ENCODE measurements at regions not wholly inside any gene's neighbourhood (a gene's known extent, or its start where the extent isn't known, plus 50 kb on each side); places are given as distances from the start of the nearest gene placed in this dataset.
"Not testable (repeated sequence)": the region's sequence is repeated elsewhere in the genome, so short reads cannot be mapped to it uniquely, and the experiment has no call there.

DNA sequence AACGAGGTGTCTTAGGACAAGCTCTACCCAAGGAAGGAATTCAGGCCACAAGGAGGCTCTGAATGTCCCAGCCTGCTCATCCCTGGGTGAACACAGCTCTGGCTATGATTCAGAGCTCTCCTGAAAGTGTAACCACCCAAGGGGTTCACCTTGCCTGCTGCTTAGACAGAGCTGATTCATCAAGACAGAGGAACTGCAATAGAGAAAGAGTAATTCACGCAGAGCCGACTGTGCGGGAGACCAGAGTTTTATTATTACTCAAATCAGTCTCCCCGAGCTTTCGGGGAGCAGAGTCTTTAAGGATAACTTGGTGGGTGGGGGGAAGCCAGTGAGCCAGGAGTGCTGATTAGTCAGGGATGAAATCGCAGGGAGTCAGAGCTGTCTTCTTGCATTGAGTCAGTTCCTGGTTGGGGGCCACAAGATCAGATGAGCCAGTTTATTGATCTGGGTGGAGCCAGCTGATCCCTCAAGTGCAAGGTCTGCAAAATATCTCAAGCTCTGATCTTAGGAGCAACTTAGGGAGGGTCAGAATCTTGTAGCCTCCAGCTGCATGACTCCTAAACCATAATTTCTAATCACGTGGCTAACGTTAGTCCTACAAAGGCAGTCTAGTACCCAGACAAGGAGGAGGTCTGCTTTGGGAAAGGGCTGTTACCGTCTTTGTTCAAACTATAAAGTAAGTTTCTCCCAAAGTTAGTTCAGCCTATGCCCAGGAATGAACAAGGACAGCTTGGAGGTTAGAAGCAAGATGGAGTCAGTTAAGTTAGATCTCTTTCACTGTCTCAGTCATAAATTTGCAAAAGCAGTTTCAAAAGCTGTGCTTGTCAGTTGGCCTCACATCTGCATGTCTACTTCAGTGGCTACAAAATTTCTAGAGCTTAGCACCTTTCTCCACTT lies 123.4 kb upstream of the DAPK1 start:
- not testable (repeated sequence) for H3K4me3 ChIP-seq, H3K27ac ChIP-seq

DNA sequence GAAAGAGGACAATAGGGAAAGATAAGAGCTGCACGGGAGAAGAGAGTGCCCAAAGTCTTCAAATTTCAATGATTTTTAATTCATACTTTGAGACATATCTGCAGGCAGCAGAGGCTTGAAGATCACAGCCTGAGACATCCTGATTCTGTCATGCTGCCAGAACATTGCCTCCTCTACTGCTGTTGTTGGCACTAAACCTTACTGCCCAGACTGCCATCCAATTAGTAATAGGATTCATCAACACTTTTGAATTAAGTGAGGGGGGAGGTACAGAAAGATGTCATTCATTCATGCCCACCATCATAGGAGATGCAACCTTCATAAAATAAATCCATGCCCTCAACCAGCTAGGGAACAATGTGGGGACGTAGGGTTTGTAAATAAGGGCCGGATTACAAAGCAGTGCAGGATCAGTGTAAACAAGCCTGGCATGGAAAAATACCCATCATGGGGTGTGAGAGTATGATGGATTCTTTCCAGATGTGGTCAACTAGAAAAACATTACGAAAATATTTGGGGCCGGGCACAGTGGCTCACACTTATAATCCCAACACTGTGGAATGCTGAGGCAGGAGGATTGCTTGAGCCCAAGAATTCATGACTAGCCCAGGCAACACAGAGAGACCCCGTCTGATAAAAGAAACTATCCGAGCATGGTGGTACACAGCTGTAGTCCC lies 122.1 kb upstream of the DAPK1 start:
- Histone ChIP-seq H3K4me3 (no peak overlapping the region), H3K27ac (no peak overlapping the region)

DNA sequence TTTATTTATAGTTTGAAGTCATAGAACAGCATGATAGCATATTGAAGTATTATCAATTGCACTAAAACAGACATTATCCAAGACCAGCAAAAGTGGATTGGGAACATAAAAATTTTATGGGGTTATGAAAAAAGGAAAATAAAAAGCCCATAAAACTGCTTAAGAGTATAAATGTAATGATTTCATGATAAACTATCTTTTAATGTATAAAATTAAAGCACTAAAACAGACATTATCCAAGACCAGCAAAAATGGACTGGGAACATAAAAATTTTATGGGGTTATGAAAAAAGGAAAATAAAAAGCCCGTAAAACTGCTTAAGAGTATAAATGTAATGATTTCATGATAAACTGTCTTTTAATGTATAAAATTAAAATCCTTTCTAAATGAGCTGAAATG lies 119.0 kb upstream of the DAPK1 start:
- Histone ChIP-seq H3K4me3 (no peak overlapping the region), H3K27ac (no peak overlapping the region)

DNA sequence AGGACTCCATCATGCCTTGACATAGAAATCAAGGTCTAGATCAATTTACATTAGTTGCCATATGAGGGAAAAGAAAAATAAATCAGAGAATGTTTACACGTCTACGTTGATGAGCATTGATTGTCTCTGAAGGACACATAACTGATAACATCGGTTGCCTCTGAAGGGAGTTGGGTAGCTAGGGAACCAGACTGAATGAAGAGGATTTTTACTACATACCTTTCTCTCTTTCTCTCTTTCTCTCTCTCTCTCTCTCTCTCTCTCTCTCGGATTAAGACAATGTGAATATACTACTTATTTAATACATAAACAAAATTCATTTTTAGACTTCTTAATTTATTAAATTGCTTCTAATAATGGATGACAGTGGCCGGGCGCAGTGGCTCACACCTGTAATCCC lies 118.4 kb upstream of the DAPK1 start:
- H3K4me3 ChIP-seq, result no peak overlapping the region

DNA sequence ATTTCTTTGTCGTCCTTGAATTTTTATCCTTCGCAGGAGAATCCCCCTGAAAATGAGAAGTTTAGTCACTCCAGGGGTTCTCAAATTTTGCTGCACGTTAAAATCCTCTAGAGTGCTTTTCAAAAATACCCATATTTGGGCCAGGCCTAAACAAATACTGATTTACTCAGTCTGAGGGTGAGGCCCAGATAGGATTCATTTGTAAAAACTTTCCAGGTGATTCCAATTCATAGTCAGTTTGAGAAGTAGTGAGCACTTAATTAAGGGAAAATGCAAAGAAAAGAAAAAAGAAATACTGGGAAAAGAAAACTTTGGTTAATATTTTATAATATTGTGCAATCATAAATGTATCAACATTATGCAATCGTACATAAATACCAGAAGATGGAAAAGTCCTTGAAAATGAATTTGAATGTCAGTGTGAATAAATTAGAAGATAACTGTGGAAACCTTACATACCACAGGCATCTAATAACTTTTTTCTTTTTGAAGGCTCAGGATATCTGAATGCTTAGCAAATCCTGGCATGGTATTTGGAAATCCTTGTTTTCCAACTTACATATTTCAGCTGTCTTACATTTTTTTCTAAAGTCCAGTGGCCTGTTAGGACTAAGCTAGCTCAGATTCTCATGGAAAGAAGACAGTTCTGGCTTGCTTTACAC lies 116.5 kb upstream of the DAPK1 start:
- H3K27ac ChIP-seq, result peak overlapping the region in 2 of 21 experiments; percentile 2 to 28
- H3K4me3 ChIP-seq, result no peak overlapping the region

More for the DNA sequence above, 118.4 kb upstream of the DAPK1 start:
- H3K27ac ChIP-seq, result no peak overlapping the region

DNA sequence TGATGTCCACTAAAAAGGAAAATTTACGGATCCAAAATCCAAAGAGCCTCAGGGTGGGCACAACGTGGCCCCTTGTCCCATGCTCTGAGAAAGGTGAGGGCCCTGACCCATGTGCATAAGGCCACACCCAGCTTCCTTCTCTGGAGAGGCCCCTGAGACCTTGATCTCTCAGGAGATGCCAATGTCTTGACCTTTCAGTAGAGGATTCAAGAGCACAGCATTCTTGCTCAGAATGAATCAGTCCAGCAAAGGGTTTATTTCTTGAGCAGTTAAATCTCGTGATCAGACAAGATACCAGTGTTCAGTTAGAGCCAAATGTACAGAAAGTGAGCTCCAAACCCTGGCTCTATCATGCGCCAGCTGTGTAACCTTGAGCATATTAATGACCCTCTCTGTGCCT lies 115.9 kb upstream of the DAPK1 start:
- H3K27ac ChIP-seq, result peak overlapping the region in 3 of 21 experiments; percentile 2 to 28 (median 4)
- H3K4me3 ChIP-seq, result no peak overlapping the region

DNA sequence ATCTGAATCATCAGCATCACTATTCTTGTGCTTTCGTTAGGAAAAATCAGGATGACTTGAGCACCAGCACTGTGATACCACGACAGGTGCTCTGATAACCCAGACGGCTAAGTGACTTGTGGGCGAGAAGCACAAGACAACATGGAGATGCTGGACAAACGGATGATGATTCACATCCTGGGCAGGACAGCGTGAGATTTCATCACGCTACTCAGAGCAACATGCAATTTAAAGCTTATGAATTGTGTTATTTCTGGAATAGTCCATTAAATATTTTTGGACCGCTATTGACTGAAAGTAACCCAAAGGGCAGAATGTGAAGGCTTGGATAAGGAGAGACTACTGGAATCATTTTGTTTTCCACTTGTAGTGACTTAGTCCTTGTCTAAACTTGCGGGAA lies 114.8 kb upstream of the DAPK1 start:
- no peak overlapping the region for H3K27ac ChIP-seq
- H3K4me3 ChIP-seq, result no peak overlapping the region

DNA sequence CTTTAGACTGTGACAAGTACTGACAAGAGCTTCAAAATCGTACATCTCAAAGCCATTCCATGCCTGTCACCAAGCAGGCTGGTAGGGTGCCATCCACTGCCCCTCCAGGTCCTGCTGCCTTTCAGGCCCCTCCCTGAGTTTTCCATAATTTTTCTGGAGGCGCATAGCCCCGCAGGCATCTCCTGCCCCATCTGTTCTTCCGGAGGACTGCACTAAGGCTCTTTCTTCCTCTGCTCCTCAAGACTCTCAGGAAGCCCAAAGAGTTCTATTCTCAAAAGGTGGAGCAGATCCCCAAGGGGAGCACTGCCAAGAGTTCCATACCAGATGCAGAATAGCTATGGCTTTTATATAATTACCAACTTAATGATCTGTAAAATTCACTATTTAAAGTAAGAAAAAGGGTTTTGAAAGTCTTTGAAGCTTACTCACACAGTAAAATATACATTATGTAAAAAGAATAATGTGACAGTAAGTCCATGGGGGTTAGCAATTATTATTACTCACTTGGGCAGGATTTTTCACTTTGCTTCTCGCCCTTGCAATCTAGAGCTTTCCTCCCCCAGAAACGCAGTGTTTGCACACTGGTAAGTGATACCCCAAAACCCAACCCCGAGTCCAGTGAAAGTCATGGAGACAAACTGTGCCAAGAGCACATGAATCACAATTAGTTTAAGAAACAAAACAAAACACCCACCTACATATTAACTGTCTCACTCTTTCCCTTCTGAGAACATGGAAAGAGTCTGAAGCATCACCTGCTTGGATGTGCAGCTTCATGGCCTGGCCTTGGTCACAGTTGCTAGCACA lies 114.1 kb upstream of the DAPK1 start:
- Histone ChIP-seq H3K27ac (no peak overlapping the region), H3K4me3 (no peak overlapping the region)

DNA sequence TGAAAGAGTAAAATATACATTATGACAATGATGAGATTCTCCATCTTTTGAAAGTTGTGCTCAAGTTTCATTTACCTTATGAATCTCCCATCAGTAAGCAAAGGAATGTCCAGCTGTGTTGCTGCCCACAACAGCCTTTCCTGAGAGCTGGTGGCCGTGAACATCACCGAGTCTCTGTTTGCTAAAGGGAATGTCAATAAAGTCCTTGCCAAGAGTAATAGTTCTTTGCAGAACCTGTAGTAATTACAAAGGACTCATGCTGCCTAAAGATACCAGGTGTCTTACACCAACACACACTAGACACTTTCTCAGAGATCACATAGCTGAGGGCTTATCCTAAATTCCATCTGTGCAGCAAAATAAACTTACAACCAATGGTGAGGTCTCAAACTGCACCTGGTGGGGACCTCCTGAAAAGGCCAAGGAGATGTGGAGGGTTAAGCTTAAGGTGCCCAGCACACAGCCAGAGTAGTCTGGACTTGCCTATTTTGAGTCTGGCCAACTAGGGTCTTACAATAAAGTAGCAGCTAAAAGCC lies 111.1 kb upstream of the DAPK1 start:
- H3K27ac ChIP-seq, result no peak overlapping the region
- no peak overlapping the region for H3K4me3 ChIP-seq

DNA sequence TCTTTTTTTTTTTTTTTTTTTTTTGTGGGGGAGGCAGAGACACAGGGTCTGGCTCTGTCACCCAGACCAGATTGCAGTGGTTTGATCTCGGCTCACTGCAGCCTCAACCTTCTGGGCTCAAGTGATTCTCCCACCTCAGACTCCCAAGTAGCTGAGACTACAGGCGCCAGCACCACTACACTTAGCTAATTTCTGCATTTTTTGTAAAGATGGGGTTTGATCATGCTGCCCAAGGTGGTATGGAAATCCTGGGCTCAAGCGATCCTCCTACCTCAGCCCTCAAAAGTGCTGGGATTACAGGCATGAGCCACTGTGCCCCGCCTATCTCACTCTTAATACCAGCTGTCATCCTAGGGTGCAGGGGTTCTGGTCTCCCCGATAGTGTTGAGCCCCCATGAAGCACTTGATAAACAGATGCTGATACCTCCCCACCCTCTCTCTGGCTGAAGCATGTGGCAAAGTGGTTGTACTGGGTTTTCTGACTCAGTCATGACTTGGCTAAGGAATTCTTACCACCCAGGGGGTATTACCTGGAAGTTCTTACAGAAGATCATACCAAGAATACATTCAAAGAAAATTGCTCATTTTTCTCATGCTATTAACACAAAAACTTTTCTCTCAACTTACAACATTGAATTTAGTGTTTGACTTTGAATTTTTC lies 110.2 kb upstream of the DAPK1 start:
- no peak overlapping the region for H3K27ac ChIP-seq
- H3K4me3 ChIP-seq, result no peak overlapping the region

DNA sequence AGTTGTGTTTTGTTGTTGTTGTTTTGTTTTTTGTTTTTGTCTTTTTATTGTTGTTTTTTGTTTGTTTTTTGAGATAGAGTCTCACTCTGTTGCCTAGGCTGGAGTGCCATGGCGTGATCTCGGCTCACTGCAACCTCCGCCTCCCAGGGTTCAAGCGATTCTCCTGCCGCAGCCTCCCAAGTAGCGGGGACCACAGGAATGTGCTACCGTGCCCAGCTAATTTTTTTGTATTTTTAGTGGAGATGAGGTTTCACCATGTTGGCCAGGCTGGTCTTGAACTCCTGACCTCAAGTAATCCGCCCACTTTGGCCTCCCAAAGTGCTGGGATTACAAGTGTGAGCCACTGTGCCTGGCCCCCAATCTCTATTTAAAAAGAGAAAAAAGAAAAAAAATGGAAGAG lies 109.0 kb upstream of the DAPK1 start:
- H3K27ac ChIP-seq, H3K4me3 ChIP-seq: not testable (repeated sequence)

DNA sequence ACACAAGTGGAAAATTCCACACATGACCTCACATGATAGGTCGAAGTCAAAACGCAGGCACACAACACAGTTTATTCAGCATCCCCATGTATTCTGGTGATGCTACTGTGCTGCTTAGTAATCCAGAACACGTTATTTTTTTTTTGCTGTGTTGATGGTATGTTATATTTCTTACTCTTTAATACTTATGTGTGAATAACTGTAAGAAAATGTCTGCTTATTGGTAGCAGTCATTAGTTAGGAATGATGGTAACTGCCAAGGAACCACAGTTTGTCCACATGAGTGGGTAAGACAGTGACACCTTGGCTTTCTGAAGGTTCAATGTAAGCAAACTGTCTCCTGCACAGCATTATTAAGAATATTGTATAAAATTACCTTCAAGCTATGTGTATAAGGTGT lies 107.7 kb upstream of the DAPK1 start:
- no peak overlapping the region for H3K27ac ChIP-seq

DNA sequence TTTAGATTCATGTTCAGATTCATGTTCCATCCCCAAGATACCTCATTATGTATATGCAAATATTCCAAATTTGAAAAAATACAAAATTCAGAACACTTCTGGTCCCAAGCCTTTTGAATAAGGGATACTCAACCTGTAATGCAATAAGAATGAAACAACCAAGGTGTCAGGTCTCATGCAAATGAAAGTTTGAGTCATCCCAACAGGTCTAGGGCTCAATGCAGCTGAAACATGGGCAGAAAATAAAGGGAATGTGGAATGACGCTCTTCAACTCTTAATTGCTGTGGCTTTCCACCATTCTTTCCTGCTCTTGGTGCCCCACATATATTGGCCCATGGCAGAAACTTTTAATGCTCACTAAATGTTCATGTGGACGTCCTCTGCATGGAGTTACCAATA lies 107.3 kb upstream of the DAPK1 start:
- Histone ChIP-seq H3K4me3 (no peak overlapping the region), H3K27ac (no peak overlapping the region)

More for the DNA sequence above, 107.7 kb upstream of the DAPK1 start:
- no peak overlapping the region for H3K4me3 ChIP-seq

DNA sequence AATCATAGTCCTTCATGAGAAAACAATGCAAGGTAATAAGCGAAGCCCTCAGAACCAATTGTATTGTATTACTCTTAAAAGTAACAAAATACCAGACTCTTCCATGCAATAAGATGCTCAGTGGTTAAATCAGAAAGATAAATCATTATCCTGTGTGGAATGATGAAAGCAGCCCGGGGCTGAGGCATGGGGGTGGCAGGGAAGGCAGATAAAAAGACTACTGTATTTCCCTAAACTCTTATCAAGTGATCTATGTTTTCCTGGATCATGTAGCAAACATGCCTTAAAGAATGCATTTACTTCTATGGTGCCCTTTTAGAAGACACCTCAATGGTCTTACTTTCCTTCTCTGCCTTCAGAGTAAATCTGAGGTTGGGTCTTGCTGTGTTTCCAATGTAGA lies 105.6 kb upstream of the DAPK1 start:
- Histone ChIP-seq H3K4me3 (no peak overlapping the region), H3K27ac (no peak overlapping the region)

DNA sequence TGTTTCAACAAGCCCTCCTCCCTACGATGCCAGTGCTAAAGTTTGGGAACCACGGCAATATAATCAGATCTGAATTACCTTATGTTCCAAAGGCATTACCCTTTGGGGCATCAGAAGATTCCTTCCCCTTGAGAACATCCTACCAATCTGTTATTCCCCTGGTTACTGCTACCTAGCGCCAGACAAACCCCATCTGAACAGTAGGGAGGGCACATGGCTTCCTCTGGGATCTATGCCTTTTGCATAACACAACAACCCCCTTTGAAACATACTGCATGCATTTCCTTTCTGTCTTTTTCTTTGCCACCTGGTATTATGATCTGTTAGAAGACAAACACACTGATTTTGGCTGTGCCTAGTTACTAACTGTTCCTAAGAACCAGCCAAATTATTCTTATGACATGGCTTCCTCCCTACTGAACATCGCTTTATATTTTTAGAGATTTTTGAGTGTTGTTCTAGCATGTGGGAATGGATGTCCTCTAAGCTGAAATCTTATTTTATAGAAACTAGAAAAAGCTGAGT lies 103.9 kb upstream of the DAPK1 start:
- Histone ChIP-seq H3K4me3 (no peak overlapping the region), H3K27ac (no peak overlapping the region)

DNA sequence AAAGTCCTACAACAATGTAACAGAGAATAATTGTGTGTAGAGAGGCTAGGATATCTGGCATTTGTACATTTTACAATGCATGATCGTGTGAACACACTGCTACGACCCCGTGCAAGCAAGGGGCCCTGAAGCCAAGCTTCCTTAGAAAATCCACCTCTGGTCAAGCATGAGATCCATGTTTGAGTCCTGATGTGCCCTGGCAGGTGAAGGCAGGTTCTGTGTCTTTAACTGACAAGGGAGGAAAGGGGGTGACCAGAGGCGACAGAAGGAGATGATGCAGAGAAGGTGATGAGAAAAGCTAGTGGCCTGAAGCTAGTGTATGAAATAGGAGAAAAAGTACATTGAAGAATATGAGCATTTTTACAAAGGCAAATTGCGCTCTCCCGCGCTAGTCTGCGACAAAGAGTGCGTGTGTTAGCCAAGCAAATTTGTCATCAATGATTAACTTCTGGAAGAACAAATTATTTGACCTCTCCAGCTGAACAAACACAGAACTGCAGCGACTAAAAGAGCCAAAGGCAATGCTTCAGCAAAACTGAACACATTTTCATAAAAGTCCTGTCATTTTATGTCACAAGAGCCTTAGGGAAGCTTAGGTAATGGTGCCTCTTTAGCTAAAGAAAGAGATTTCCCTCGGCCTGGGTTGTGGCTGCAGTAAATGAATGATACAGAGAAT lies 101.7 kb upstream of the DAPK1 start:
- H3K4me3 ChIP-seq, result no peak overlapping the region

DNA sequence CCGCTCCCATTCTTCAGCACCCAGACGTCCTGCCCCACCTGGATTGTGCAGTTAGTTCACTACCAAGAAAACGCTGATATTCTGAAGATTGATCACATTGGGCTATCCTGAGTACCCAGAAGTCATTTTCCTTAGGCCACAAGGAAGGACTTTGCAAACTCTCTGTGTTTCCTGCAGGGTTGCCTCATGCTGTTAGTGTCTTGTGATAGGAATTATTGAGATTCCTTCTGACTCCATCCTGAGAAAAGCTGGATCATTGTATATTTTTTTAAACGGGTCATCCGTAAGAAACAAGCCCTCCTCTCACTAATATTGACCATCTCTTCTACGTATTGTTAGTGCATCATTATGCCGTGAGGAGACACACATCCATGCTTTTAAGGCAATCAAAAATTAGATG lies 96.0 kb upstream of the DAPK1 start:
- Histone ChIP-seq H3K4me3 (no peak overlapping the region), H3K27ac (no peak overlapping the region)

More for the DNA sequence above, 101.7 kb upstream of the DAPK1 start:
- H3K27ac ChIP-seq, result no peak overlapping the region

DNA sequence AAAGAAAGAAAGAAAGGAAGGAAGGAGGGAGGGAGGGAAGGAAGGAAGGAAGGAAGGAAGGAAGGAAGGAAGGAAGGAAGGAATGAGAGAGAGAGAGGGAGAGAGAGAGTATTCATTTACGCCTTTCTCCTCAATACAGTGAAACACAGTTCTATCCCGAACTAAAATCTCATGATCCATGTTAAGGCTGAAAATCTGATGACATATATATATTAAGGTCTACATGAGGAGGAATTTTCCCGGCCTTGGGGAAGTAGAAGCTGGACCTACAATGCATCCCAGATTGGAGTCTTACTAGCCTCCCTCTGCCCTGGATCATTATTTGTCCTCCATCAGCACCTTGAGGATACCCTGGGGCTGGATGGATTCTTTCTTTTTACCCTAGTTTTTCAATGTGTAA lies 95.1 kb upstream of the DAPK1 start:
- H3K4me3 ChIP-seq, result no peak overlapping the region
- no peak overlapping the region for H3K27ac ChIP-seq
